SKM-1 (cell line): ENCODE measurements at regions not wholly inside any gene's neighbourhood (a gene's known extent, or its start where the extent isn't known, plus 50 kb on each side); places are given as distances from the start of the nearest gene placed in this dataset.
A peak's percentile ranks its signal among the peaks of the same experiment; 100 is the strongest.

Source experiments
- DNase-seq: peaks from one replicate; lab custom pipeline; 2025; ENCODE audit not compliant: unreplicated experiment; lab: John Stamatoyannopoulos, UW

DNA sequence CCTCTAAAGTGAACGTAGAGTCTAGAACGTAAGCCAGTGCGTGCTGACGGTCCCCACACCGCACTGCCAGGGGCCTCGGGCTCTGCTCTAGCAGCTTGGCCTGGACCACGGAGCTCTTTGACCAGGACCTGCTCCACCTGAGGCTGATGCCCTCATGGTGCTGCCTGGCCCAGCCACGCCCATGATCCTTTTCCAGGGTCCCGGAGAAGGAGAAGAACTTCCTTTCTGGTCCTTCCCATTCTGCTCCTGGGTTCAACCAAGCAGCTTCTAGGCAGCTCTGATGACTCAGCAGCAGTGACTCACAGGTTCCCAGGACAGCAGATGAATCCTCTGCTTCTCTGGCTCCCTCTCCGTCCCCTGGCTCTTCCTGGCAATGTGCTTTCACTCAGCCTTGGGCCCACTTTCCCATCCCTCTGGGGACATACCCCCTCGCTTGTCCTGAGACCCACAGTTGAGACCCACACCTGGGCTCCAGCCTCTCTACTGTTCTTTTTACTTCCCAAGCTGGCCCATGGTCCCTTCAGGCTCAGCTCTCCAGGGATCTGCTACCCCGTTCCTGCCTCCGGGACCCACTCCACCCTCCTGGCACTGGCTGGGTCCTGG, 246.3 kb upstream of the RAB4A start:
- peak; percentile 33 for DNase-seq

DNA sequence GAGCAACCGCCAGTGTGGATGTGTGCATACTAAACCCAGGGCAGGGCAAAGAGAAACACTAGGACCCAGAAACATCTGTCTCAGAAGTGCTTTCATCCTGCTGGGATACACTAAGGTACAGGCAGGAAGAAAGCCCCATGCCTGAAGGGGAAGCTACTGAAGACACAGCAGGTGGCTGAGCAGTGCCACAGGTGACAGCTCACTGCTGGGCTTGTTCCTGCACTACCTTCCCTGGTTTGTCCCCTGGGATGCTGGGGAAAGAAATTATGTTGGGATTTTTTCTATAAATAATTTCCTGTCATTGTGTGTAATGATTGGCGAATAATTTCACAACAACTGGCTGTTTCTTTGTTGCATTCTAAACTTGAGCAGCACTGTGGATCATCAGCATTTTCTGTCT, 245.3 kb upstream of the RAB4A start:
- DNase-seq, result no peak

DNA sequence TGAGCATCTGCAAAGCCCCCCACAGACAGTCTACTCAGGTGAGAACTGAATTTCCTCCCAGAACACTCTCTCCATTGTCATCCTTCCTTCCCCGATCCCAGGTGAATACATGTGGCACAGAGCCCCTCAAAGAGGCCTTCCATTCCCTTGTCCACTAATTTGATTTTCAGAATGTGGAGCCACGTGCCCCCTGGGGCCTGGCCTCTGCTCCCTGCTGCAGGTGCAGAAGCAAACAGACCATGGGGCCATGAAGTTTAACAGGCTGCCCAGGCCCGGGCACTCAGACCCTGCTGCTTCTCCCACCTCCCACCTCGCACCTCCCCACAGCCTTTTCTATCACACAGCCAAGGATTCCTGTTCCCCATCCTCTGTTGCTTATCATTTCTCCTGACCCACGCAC, 243.8 kb upstream of the RAB4A start:
- DNase-seq, result no peak

GRCh38 chr1:229027622-229028182, 243.2 kb upstream of the RAB4A start:
- peak; percentile 99 for DNase-seq

- no peak for DNase-seq
Measured at GRCh38 chr1:229028544-229028943, 242.4 kb upstream of the RAB4A start.

DNA sequence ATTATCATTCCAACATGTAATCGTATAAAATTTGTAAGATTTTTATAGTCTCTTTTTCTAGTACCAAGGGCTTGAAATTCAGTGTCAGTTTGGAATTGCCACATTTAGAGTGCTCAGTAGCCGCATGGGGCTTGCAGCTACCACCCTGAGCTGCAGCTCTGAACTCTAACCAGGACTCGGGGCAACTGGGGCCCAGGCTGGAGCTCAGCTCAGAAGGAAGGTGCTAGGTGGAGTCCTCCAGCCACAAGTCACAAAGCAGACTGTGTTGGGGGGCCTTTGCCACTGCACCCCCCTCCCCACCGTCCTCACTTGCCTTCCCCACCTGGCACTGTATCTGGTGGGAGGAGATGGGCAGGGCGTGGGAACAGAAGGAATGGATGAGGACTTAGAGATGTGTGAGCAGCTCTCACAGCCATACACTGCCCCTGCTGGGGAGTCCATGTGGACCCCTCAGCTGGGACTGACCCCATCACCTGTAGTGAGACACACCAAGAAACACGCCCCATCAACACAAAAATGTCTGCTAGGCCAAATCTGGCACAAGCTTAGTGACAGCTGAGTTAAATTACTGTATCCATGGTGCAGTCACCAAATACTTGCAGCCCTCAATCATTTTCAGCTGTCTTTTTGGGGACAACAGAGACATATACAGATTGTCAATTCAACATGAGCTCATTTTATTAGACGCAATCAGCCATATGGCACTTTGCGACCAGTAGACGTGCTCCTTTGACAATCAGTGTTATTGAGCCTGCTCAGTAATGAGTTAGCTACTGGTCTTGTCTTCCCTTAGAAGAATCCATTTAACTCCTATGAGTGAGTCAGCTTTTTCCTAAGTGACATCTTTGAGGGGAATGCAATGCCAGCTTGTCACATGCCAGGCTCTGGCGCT, 241.7 kb upstream of the RAB4A start:
- DNase-seq, result no peak

GRCh38 chr1:229029879-229030235, 241.1 kb upstream of the RAB4A start:
- no peak for DNase-seq

GRCh38 chr1:229030630-229031029, 240.3 kb upstream of the RAB4A start:
- DNase-seq, result no peak

- no peak for DNase-seq
Measured at GRCh38 chr1:229031061-229031460, 239.8 kb upstream of the RAB4A start.

DNA sequence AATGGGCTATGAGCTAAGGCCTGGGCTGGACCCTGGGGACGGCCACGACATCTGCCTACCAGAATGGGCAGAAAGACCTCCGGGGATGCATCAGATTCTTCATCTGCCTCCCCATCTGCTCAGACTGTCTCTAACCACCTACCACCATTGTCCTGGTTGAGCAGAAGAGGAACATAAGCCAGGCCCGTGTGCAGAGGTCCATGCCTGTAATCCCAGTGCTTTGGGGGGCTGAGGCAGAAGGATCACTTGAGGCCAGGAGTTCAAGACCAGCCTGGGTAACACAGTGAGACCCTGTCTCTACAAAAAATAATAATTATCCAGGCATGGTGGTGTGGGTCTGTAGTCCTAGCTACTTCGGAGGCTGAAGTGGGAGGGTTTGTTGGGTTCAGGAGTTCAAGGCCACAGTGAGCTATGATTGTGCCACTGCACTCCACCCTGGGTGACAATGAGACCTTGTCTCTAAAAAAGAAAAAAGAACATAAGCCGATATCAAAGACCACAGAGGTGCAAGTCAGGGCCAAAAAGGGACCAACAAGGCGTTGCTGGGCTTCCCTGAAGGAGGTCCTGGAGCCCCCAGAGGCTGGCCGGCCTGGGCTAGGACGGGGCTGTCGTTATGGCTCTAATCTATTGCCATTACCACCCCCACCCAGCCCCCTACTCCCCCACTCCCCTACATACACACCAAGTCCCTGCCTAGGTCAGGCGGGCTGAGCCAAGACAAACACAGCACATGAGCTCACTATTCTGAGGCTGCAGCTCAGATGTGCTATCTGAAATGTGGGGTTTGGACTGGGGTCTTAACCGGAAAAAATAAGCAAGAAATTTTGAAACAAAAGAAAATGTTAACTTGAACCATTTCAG, 239.2 kb upstream of the RAB4A start:
- no peak for DNase-seq

DNA sequence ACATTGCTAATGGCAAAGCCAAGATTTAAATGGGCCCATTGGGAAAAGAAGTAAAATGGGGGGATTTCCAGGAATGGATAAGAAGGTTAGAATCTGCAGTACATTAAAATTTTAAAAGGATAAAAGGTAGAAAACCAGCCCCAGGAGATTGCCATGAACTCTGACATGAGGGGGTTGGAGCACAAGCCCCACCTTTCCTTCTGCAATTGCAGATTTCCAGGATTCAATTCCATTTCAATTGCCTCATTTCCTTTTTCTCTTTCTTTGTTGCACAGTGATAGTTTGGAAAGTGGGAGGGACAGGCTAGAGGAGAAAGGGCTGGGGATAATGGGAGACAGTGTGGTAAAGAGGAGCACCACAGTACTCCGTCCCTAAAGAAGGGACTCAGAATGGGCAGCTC, 238.5 kb upstream of the RAB4A start:
- DNase-seq, result no peak

DNA sequence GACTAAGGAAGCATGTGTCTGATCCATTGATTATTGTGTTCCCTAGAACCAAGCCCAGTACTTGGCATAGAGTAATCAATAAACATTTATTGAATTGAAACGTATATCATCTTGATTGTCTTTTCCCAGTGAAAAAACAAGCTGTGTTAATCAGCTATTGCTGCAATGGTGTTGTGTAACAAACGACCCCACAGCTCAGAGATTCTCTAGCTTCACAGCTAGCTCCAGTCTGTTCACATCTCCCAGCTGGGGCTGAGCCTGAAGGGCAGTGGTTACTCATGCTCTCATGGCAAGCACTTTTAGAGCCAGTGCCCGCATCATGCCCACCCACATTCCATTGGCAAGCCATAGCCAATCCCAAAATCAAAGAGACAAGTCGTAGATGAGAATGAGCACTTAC, 237.4 kb upstream of the RAB4A start:
- DNase-seq, result no peak

DNA sequence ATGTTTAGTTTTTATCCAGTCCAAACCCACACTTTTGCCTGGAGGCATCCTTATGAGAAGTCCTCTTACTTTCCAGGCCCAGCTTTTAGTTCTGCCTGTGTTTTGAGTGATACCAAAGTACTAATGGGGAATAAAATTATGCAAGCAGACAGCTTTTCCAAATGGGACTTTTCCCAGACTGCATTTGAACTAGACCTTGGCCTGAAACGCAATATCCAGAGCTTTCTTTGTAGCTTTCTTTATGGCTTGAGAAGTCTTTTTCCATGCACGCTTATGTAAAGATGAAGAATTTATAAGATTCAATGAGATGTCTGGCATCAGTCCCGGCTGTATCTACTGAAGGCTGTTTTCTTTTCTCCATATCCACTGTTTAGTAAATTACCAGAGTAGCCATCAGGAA, 236.6 kb upstream of the RAB4A start:
- DNase-seq, result no peak

DNA sequence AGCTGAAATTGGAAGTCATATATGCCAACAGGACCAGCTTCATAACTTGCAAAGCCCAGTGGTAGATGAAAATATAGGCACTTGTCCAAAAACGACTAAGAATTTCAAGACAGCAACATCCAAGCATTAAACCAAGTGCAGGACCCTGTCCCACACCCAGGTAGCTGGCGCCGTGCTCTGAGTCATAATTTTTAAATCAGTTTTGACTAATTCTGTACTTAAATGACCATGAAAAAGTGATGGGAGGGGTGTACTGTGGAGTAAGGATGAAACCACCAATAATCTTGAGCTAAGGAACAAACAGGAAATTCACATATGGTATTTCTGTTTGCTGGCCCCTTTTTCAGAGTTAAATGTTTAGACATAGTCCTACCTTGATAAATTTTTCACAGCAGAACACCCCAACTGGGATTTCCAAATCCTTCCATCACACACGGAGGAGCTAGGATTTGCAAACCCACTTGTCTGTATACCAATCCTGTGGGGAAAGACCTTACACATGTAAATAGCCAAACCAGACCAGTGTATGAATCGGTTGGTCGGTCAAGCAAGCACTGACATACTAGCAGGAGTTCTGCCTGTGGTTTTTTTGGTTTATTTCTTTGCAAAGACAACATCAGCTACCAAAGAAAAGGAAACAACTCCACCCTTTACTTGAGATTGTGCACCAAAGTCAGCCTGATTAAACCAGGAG, 235.7 kb upstream of the RAB4A start:
- DNase-seq, result no peak

DNA sequence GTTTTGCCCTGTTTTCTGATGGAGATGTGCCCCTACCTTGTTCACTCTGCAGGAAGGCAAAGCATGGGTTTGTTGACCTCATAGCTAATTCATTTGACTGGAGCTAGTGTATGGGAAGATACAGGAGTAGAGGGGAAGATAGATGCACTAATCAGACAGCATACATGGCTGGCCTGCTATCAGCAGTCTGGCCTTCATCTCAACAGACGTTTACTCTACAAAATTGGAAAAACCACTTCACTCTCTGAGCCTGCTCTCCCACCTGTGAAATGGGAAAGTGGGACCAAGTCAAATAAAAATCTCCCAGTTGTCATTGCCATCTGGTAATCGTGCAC, 235.2 kb upstream of the RAB4A start:
- DNase-seq, result no peak

DNA sequence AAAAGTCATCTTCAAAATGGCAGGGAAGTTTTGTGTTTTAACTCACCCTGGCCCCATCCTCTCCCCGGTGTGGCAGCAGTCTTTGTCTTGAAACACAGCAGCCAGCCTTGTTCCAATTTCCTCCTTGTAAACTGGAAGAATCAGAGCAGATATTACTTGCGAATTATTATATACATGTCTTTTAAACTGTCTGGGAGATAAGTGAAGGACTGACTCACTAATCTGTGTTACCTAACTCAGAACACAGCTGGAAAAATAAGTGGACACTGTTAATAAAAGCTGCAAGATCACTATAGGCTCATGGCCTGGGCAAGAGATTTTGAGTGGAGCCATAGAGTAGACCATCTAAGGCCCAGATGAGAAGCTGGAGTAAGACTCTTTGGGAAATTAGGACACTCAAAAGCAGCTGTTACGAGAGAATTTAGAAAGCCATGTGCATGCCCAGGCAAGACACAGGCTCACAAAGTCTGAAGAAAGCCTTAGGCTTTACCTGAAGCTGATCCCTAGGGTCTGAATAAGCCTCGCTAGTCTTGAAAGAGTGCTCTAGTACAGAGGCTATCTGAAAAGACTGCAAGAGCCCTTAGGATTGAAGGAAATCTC, 233.0 kb upstream of the RAB4A start:
- no peak for DNase-seq

DNA sequence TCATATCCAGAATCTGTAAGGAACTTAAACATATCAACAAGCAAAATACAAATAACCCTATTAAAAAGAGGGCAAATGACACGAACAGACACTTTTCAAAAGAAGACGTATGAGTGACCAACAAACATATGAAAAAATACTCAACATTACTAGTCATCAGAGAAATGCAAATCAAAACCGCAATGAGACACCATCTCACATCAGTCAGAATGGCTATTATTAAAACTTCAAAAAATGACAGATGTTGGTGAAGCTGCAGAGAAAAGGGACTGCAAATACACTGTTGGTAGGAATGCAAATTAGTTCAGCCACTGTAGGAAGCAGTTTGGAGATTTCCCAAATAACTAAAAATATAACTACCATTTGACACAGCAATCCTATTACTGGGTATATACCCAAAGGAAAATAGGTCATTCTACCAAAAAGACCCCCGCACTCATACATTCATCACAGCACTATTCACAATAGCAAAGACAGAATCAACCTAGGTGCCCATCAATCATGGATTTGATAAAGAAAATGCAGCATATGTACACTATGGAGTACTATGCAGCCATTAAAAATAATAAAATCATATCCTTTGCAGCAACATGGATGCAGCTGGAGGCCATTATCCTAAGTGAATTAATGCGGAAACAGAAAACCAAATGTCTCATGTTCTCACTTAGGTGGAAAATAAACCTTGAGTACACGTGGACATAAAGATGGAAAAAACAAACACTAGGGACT, 230.1 kb upstream of the RAB4A start:
- no peak for DNase-seq

GRCh38 chr1:229041946-229042345, 229.0 kb upstream of the RAB4A start:
- DNase-seq, result no peak

DNA sequence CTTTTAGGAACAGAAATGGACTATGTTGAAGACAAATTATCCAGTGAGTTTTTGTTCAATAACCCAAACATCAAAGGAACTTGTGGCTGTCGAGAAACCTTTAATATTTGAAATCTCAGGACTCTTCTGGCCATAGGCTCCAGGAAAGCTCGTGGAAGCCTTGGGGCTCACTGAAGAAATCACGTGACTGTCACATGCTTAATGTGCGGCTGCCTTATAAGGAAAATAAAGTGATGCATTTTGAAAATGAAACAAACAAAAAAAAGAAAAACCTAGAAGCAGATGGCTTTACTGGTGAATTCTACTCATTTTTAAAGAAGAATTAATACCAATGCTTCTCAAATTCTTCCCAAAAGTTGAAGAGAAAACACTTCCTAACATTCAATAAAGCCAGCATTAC, 228.4 kb upstream of the RAB4A start:
- DNase-seq, result no peak

GRCh38 chr1:229043115-229043514, 227.8 kb upstream of the RAB4A start:
- peak; percentile 58 for DNase-seq
